IPS-11a (cell line): ENCODE measurements at regions not wholly inside any gene's neighbourhood (a gene's known extent, or its start where the extent isn't known, plus 50 kb on each side); places are given as distances from the start of the nearest gene placed in this dataset.

Experiments used
- H3K4me3 ChIP-seq: one replicate; pipeline ENCODE4 v1.5.1; 2013; ENCODE audit warnings: low read depth, low read length, control low read depth

- no peak overlapping the region for H3K4me3 ChIP-seq
Measured at GRCh38 chr2:611519-611918, 65.7 kb downstream of the TMEM18 start.

- no peak overlapping the region for H3K4me3 ChIP-seq
Measured at GRCh38 chr2:610491-610890, 66.7 kb downstream of the TMEM18 start.

- H3K4me3 ChIP-seq: no peak overlapping the region
Measured at GRCh38 chr2:609881-610280, 67.3 kb downstream of the TMEM18 start.

DNA sequence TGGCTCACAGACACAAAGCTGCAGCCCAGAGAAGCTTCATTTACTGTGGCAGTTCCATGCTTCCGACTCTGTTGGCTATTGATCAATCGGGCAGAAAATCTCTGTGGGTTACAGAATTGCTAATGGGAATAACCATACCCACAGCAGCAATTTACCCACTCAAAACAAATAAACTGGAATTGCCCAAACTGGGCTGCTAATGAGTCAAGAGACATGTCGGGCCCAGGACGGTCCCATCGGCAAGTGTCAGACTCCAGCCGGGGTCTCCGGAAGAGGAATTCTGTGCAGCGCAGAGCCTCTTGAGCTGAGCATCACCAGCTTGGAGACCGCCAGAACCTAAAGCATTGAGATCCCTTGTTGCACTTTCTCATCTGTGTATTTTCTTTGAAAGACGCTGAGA, 67.8 kb downstream of the TMEM18 start:
- no peak overlapping the region for H3K4me3 ChIP-seq

GRCh38 chr2:608711-609110, 68.5 kb downstream of the TMEM18 start:
- H3K4me3 ChIP-seq: no peak overlapping the region

- H3K4me3 ChIP-seq: no peak overlapping the region
Measured at GRCh38 chr2:608297-608696, 68.9 kb downstream of the TMEM18 start.

DNA sequence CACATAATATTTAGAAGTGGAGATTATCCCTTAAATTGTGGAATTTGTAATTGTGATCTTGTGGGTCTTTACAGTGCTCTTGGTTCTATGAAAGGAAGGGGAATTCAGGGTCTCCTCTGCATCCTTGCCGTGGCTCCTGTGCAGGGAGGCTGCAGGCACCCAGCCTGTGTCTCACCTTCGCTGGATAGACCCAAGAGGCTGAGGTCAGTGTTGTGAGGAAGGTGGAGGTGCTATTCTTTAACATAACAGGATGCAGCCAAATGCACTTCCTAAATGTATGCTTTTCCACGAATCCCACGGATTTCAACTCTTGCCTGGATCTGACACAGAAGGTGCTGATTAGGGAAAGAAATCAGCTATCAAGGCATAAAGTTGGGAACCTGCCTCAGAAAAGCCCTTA, 69.5 kb downstream of the TMEM18 start:
- no peak overlapping the region for H3K4me3 ChIP-seq

DNA sequence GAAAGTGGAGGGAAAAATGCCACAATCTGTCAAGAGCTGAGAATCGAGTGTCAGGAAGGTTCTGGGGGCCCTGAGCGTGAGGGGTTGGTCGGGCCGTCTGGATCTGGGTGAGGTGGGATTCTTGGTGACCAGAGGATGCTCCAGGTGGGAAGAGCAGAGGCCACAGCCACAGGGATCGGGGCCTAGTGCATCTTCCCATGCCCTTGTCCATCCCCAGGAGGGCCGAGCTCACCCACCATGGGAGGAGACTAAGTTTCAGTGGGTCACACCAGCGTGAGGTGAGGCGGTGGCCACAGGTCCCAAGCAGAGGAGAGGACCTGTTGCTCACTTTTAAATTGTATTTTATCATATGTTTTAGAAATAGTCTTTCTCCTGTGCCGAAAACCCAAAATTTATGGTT, 70.0 kb downstream of the TMEM18 start:
- no peak overlapping the region for H3K4me3 ChIP-seq

- no peak overlapping the region for H3K4me3 ChIP-seq
Measured at GRCh38 chr2:605674-606608, 71.3 kb downstream of the TMEM18 start.

DNA sequence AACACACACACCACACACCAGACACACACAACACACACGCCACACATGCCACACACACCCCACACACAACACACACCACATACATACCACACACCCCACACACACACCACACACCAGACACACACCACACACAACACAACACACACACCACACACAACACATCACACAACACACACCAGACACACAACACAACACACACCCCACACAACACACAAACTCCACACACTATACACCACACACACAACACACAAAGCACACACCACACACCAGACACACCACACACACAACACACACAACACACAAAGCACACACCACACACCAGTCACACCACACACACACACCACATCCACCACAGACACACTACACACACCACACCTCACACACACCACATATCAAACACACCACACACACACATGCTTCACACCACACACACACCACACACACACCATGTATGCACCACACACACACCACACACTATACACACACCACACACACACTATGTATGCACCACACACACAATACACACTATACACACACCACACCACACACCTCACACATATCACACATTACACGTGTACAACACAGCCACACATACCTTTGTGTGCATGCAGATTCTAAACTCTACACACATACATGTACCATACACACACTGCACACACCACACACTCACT, 72.2 kb downstream of the TMEM18 start:
- H3K4me3 ChIP-seq: no peak overlapping the region

GRCh38 chr2:604385-604784, 72.8 kb downstream of the TMEM18 start:
- H3K4me3 ChIP-seq: no peak overlapping the region

DNA sequence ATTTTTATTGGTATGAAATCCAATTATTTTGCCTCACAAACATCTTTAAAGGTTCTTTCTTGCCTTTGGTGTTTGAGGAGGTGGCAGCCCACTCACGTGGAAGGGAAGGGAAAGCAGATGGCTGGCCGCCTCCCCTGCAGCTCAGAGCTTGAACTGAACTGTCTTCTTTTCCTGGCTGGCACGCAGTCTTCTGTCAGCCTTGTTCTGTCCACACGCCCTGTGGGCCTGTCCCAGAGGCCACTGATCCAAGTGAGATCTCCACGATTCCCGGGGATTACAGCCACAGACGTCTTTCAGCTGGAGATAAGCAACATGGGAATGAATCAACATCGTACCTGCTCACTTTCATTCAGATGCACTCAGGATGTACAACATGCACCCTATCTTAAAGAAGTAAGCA, 73.3 kb downstream of the TMEM18 start:
- H3K4me3 ChIP-seq: no peak overlapping the region

DNA sequence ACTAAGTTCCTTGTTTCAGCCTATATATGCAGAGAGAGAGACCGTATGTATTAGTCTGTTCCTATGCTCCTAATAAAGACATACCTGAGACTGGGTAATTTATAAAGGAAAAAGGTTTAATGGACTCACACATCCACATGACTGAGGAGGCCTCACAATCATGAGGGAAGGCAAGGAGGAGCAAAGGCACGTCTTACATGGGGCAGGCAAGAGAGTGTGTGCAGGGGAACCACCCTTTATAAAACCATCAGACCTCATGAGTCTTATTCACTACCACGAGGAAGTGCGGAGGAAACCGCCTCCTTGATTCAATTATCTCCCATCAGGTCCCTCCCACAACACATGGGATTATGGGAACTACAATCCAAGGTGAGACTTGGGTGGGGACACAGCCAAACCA, 73.8 kb downstream of the TMEM18 start:
- no peak overlapping the region for H3K4me3 ChIP-seq

DNA sequence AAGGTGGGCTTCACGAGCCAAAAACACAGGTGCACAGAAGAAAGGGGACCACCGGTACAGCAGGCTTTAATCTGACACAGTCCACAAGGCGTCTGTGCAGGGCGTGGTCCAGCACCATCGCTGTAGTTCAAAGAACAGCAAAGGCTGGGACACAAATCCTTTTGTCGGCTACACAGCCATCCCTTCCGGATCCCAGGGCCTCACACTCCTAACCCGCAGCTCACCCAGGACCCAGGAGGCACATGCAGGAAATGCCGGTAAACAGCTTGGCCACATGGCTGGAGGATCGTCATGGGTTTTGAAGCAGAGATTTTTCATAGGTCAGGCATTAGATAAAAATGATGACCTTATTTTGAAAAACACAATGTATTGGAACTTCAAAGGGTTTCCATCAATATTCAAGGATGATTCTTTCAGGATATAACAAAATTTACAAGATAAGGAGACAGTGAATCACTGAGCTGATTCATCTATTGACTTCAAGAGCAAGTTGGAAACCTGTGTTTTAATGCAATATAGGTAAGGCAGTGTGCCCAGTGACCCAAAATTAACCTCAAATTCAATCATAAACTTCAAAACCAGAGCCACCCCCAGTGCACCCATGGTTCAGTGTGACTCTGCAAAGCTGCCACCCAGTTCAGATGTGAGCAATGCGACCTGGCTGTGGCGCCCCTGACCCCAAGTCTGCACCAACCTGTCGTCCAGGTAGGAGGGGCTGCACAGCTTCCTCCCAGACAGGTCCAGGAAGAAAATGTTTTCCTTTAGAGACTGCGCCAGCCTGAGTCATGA, 74.4 kb downstream of the TMEM18 start:
- H3K4me3 ChIP-seq: no peak overlapping the region

DNA sequence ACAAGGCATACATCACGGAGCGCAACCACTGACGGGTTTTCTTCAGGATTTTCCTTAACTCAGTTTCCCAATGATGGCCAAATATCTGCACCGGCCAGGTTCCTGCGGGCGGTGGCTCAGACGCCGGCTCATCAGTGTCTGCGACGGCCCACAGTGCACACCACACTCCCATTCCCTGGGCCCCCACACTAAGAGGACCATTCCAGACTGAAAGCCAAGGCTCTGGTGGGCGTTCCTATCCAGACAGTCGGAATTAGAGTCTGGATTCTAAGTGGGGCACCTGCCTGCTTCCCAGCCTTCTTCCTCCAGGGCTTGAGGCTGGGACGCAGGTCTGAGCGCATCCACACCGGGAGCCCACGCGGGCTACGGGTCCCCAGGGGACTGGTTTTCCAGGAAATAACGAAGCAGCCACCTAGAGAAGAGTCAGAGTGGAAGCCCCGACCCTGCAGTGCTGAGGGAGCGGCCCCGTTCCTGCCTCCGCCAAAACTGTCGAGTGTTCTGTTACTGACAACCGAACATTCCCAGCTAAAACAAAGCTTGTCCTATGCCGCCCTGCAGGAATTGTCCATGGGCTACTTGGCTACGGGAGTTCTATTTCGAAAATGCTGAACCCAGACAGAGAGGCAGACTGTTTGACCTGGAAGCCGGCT, 75.3 kb downstream of the TMEM18 start:
- no peak overlapping the region for H3K4me3 ChIP-seq

- no peak overlapping the region for H3K4me3 ChIP-seq
Measured at GRCh38 chr2:601387-601698, 75.9 kb downstream of the TMEM18 start.

DNA sequence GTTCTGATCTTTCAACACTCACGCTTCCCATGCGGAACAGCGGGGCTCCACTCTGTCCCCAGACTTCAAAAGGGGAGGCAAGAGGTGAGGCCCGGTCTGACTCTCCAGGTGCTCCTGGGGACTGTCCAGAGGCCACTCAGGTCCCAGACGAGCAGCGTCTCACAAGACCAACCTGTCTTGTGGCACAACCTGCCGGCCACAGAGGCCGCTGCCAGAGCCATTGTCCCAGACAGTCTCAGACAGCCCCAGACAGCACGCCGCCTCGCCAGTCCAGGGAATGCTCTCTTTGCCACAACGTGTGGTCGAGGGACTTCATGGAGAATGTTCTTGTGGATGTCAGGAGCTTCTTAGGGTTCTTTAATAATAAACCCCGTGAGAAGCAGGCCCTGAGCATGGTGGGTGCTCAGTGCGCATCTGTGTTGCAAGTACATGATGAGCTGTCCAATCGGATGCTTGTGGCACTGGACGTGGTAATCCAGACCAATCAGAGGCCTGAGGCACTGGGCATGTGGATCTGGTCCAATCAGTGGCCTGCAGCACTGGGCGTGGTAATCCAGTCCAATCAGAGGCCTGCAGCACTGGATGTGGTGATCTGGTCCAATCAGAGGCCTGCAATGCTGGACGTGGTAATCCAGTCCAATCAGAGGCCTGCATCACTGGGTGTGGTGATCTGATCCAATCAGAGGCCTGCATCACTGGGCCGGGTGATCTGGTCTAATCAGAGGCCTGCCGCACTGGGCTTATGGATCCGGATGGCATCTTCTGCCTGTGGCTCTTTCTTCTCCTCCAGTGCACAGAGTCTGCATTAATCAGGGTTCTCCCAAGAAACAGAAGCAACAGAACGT, 76.4 kb downstream of the TMEM18 start:
- no peak overlapping the region for H3K4me3 ChIP-seq

GRCh38 chr2:599601-600000, 77.6 kb downstream of the TMEM18 start:
- no peak overlapping the region for H3K4me3 ChIP-seq

DNA sequence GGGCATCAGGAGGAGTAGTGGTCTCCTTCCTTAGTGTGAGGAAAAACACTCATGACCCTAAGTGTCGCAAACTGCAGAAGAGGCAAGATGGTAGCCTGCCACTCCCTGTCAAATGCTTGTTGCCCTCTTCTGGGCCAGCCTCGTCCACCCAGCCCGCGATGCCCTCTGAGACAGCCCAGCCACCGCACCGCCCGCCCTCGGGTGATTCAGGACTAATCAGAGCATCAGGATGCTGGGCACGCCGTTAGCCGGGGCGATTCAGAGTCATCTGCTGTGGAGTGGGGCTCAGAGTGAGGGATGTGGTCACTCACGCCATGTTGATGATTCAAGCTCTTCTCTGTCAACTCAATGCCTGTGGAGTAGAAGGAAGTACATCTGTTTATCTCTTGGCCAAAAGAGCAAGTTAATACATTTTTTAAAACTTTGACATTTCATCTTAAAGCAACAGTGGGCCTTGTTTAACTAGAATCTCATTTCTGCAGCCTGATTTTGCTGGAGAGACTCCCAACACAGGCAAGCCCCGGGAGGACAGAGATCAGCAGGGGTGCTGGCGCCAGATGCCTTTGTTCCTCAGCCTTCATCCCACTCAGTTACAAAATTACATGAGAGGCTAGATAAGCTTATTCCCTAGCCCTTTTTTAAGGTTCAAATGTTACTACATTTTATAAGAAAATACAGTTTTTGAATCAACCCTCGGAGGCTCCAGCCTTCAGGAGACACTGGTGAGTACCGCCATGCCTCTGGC, 79.0 kb downstream of the TMEM18 start:
- H3K4me3 ChIP-seq: no peak overlapping the region
